ENCODE measurements at regions not wholly inside any gene's neighbourhood (a gene's known extent, or its start where the extent isn't known, plus 50 kb on each side); places are given as distances from the start of the nearest gene placed in this dataset.

- TF ChIP-seq CTCF (IDR thresholded peaks at IDR 0.05; ENCODE audit: insufficient read depth, low read length, poor library complexity, severe bottlenecking), result no peak
- TF ChIP-seq EZH2phosphoT487 (conservative IDR thresholded peaks at IDR 0.05; ENCODE audit: low read length), result no peak
- H3K36me3 ChIP-seq (ENCODE audit: low read length), result no peaks in the 10 kb centered on the region
- no peaks in the 10 kb centered on the region for H3F3A ChIP-seq (ENCODE audit: insufficient read depth)
- H4K20me1 ChIP-seq (ENCODE audit: low read depth, low read length), result no peaks in the 10 kb centered on the region
- H3K79me2 ChIP-seq (ENCODE audit: insufficient read depth, low read length), result no peaks in the 10 kb centered on the region
- no peaks in the 10 kb centered on the region for H3K27me3 ChIP-seq (ENCODE audit: low read length)
- H3K9ac ChIP-seq (ENCODE audit: low read length), result no peak overlapping the region
- no peak overlapping the region for H3K27ac ChIP-seq (ENCODE audit: low read depth, low read length)
- H3K4me3 ChIP-seq (ENCODE audit: insufficient read depth, low read length, poor library complexity, severe bottlenecking), result no peak overlapping the region
- no peaks in the 10 kb centered on the region for H3K9me3 ChIP-seq (ENCODE audit: insufficient read depth, low read length)
- H2AFZ ChIP-seq (ENCODE audit: low read depth, low read length, severe bottlenecking), result no peak overlapping the region
- H3K4me2 ChIP-seq (ENCODE audit: low read depth, low read length, poor library complexity, severe bottlenecking), result no peak overlapping the region
- H3K9me2 ChIP-seq (replicated peaks; ENCODE audit: insufficient read depth, low read length), result no peaks in the 10 kb centered on the region
These were observed 443.1 kb upstream of the KCNH7 start for GRCh38 chr2:163281717-163282116.

- Histone ChIP-seq H3K9me3 (ENCODE audit: insufficient read depth, low read length) (no peaks in the 10 kb centered on the region), H3K4me3 (ENCODE audit: insufficient read depth, low read length, poor library complexity, severe bottlenecking) (no peak overlapping the region), H4K20me1 (ENCODE audit: low read depth, low read length) (no peaks in the 10 kb centered on the region), H3K9ac (ENCODE audit: low read length) (no peak overlapping the region), H3K36me3 (ENCODE audit: low read length) (no peaks in the 10 kb centered on the region), H3K79me2 (ENCODE audit: insufficient read depth, low read length) (no peaks in the 10 kb centered on the region), H3K27ac (ENCODE audit: low read depth, low read length) (no peak overlapping the region), H3K27me3 (ENCODE audit: low read length) (no peaks in the 10 kb centered on the region), H3K9me2 (replicated peaks; ENCODE audit: insufficient read depth, low read length) (no peaks in the 10 kb centered on the region), H3K4me2 (ENCODE audit: low read depth, low read length, poor library complexity, severe bottlenecking) (no peak overlapping the region), H2AFZ (ENCODE audit: low read depth, low read length, severe bottlenecking) (no peak overlapping the region), H3F3A (ENCODE audit: insufficient read depth) (no peaks in the 10 kb centered on the region)
- no peak for TF ChIP-seq EZH2phosphoT487 (conservative IDR thresholded peaks at IDR 0.05; ENCODE audit: low read length)
- TF ChIP-seq CTCF (IDR thresholded peaks at IDR 0.05; ENCODE audit: insufficient read depth, low read length, poor library complexity, severe bottlenecking), result no peak
These were observed 430.9 kb upstream of the KCNH7 start for GRCh38 chr2:163269374-163270021.

- no peak overlapping the region for H3K4me2 ChIP-seq (ENCODE audit: low read depth, low read length, poor library complexity, severe bottlenecking)
- H3K79me2 ChIP-seq (ENCODE audit: insufficient read depth, low read length), result no peaks in the 10 kb centered on the region
- H3K27ac ChIP-seq (ENCODE audit: low read depth, low read length), result no peak overlapping the region
- H3K36me3 ChIP-seq (ENCODE audit: low read length), result no peaks in the 10 kb centered on the region
- no peaks in the 10 kb centered on the region for H3F3A ChIP-seq (ENCODE audit: insufficient read depth)
- H2AFZ ChIP-seq (ENCODE audit: low read depth, low read length, severe bottlenecking), result no peak overlapping the region
- no peaks in the 10 kb centered on the region for H4K20me1 ChIP-seq (ENCODE audit: low read depth, low read length)
- H3K27me3 ChIP-seq (ENCODE audit: low read length), result no peaks in the 10 kb centered on the region
- H3K9me2 ChIP-seq (replicated peaks; ENCODE audit: insufficient read depth, low read length), result no peaks in the 10 kb centered on the region
- no peak overlapping the region for H3K9ac ChIP-seq (ENCODE audit: low read length)
- TF ChIP-seq EZH2phosphoT487 (conservative IDR thresholded peaks at IDR 0.05; ENCODE audit: low read length) (no peak), CTCF (IDR thresholded peaks at IDR 0.05; ENCODE audit: insufficient read depth, low read length, poor library complexity, severe bottlenecking) (no peak)
- H3K9me3 ChIP-seq (ENCODE audit: insufficient read depth, low read length), result no peaks in the 10 kb centered on the region
- H3K4me3 ChIP-seq (ENCODE audit: insufficient read depth, low read length, poor library complexity, severe bottlenecking), result no peak overlapping the region
These were observed 428.2 kb upstream of the KCNH7 start for GRCh38 chr2:163266772-163267171.
